Activated T-cell treated with anti-CD3 and anti-CD28 coated beads, Interleukin-2, amount 50 U/mL, for 4 hours (primary cell): ENCODE measurements at regions not wholly inside any gene's neighbourhood (a gene's known extent, or its start where the extent isn't known, plus 50 kb on each side); places are given as distances from the start of the nearest gene placed in this dataset.

ENCODE experiments used
- ATAC-seq, 2 donors: fragments of 200-7000 bp; cut with Tn5 transposase; one replicate each; pipeline ENCODE4 v1.10.0; 2021
- DNase-seq: peaks from one replicate; pipeline ENCODE4 v3.0.0-alpha.2; 2020
- H3K27me3 Mint-ChIP-seq: one replicate; pipeline ENCODE4 v1.8.0; 2021; ENCODE audit warnings: low read depth, mixed read lengths
- H3K36me3 Mint-ChIP-seq: one replicate; pipeline ENCODE4 v1.8.0; 2022; ENCODE audit warnings: mixed read lengths; ENCODE audit not compliant: insufficient read depth
- H3K4me1 Mint-ChIP-seq: one replicate; pipeline ENCODE4 v1.8.0; 2021; ENCODE audit warnings: low read depth, mixed read lengths
- H3K4me3 Mint-ChIP-seq: one replicate; pipeline ENCODE4 v1.8.0; 2021; ENCODE audit warnings: mild to moderate bottlenecking, moderate library complexity, mixed read lengths
- H3K9me3 Mint-ChIP-seq: one replicate; pipeline ENCODE4 v1.8.0; 2021; ENCODE audit warnings: mixed read lengths

DNA sequence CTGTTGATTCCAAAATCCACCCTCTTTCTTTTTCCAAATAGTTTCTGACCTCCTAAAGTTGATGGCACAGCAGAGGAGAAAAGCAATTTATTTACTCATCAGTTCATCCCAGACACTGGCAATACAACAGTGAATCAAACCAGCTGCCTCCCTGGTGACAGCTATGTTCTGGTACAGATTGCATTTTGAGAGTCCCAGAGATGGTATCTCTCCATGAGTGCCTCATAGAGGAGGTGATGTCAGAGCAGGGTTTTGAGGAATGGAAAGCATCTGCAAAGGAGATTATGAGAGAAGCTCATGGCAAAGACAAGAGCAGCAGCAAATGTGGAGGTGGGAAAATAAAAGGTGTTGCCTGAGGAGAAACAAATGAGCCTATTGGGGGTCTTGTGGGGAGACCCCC is 377.2 kb downstream of the MN1 start:
- ATAC-seq (no peak), DNase-seq (no peak)
- H3K27me3 Mint-ChIP-seq: peaks cover 14% of the 10 kb centered on the region
- no peaks in the 10 kb centered on the region for H3K4me1 Mint-ChIP-seq
- H3K4me3 Mint-ChIP-seq: no peak overlapping the region
- peaks cover 8% of the 10 kb centered on the region for H3K9me3 Mint-ChIP-seq
- H3K36me3 Mint-ChIP-seq: no peaks in the 10 kb centered on the region

GRCh38 chr22:27429476-27429875 is 372.1 kb downstream of the MN1 start:
- H3K4me1 Mint-ChIP-seq: no peaks in the 10 kb centered on the region
- H3K9me3 Mint-ChIP-seq: peaks cover 8% of the 10 kb centered on the region
- no peak for DNase-seq
- peaks cover 2% of the 10 kb centered on the region for H3K27me3 Mint-ChIP-seq
- H3K4me3 Mint-ChIP-seq: no peak overlapping the region
- H3K36me3 Mint-ChIP-seq: no peaks in the 10 kb centered on the region
- no peak for ATAC-seq

- DNase-seq: no peak
- Mint-ChIP-seq H3K36me3 (no peaks in the 10 kb centered on the region), H3K9me3 (peaks cover 8% of the 10 kb centered on the region), H3K4me1 (no peaks in the 10 kb centered on the region), H3K4me3 (no peak overlapping the region), H3K27me3 (peaks cover 2% of the 10 kb centered on the region)
- no peak for ATAC-seq
Measured at GRCh38 chr22:27431081-27431480, 370.5 kb downstream of the MN1 start.

GRCh38 chr22:27431896-27432295 is 369.7 kb downstream of the MN1 start:
- peaks cover 8% of the 10 kb centered on the region for H3K9me3 Mint-ChIP-seq
- H3K4me3 Mint-ChIP-seq: no peak overlapping the region
- ATAC-seq: no peak
- H3K27me3 Mint-ChIP-seq: peaks cover 2% of the 10 kb centered on the region
- H3K36me3 Mint-ChIP-seq: no peaks in the 10 kb centered on the region
- no peaks in the 10 kb centered on the region for H3K4me1 Mint-ChIP-seq
- DNase-seq: no peak

DNA sequence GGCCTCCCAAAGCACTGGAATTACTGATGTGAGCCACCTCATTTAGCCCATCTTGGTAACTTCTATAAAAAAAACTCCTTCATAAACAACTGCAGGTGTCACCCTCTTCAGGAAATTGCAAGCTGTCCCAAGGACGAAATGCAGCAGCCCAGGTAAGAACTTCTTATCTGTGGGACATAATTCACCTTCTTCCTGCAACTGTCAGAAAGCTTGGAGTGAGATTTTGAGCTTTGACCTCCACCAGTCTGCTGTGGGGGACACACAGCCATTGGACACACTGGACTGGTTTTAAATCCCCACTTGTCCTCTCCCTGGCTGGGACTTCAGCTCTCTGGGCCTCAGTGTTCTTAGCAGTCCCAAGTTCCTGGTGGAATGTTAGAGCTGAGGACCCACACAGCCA is 368.5 kb downstream of the MN1 start:
- no peaks in the 10 kb centered on the region for H3K36me3 Mint-ChIP-seq
- peaks cover 3% of the 10 kb centered on the region for H3K9me3 Mint-ChIP-seq

GRCh38 chr22:27433585-27434190 is 367.9 kb downstream of the MN1 start:
- no peaks in the 10 kb centered on the region for H3K27me3 Mint-ChIP-seq
- H3K36me3 Mint-ChIP-seq: no peaks in the 10 kb centered on the region
- H3K9me3 Mint-ChIP-seq: no peaks in the 10 kb centered on the region
- H3K4me1 Mint-ChIP-seq: no peaks in the 10 kb centered on the region
- DNase-seq: no peak
- no peak overlapping the region for H3K4me3 Mint-ChIP-seq
- no peak for ATAC-seq

More for the DNA sequence above, 368.5 kb downstream of the MN1 start:
- ATAC-seq (no peak), DNase-seq (no peak)
- Mint-ChIP-seq H3K27me3 (no peaks in the 10 kb centered on the region), H3K4me1 (no peaks in the 10 kb centered on the region), H3K4me3 (no peak overlapping the region)

- Mint-ChIP-seq H3K36me3 (no peaks in the 10 kb centered on the region), H3K9me3 (no peaks in the 10 kb centered on the region), H3K27me3 (no peaks in the 10 kb centered on the region), H3K4me1 (no peaks in the 10 kb centered on the region), H3K4me3 (no peak overlapping the region)
- DNase-seq (no peak), ATAC-seq (no peak)
Measured at GRCh38 chr22:27434898-27435297, 366.7 kb downstream of the MN1 start.

- DNase-seq: no peak
- ATAC-seq: no peak
- H3K4me1 Mint-ChIP-seq: no peaks in the 10 kb centered on the region
Measured at GRCh38 chr22:27435844-27436576, 365.5 kb downstream of the MN1 start.

GRCh38 chr22:27436591-27436990 is 365.0 kb downstream of the MN1 start:
- Mint-ChIP-seq H3K4me3 (no peak overlapping the region), H3K4me1 (no peaks in the 10 kb centered on the region), H3K36me3 (no peaks in the 10 kb centered on the region), H3K27me3 (no peaks in the 10 kb centered on the region), H3K9me3 (no peaks in the 10 kb centered on the region)
- DNase-seq (no peak), ATAC-seq (no peak)

More at GRCh38 chr22:27435844-27436576, 365.5 kb downstream of the MN1 start:
- no peaks in the 10 kb centered on the region for H3K27me3 Mint-ChIP-seq
- H3K4me3 Mint-ChIP-seq: no peak overlapping the region
- no peaks in the 10 kb centered on the region for H3K9me3 Mint-ChIP-seq
- no peaks in the 10 kb centered on the region for H3K36me3 Mint-ChIP-seq

DNA sequence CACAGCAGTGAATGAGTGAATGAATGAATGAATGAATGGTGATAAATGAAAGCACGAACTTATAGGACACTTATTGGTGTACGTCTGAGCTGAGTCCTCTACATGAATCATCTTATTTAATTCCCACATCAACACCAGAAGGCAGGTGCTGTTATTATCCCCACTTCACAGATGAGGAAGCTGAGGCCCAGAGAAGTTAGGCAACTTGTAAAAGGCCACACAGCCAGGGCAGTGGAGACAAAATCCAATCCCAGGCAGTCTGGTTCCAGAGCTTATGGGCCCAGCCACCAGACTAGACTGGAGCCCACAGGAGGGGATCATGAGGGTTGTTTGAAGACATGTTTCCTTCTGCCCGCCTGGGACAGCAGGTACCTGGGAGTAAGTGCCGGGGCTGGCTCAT is 364.0 kb downstream of the MN1 start:
- no peak for DNase-seq
- Mint-ChIP-seq H3K4me1 (no peaks in the 10 kb centered on the region), H3K9me3 (no peaks in the 10 kb centered on the region), H3K4me3 (no peak overlapping the region), H3K36me3 (no peaks in the 10 kb centered on the region), H3K27me3 (no peaks in the 10 kb centered on the region)
- ATAC-seq: no peak

DNA sequence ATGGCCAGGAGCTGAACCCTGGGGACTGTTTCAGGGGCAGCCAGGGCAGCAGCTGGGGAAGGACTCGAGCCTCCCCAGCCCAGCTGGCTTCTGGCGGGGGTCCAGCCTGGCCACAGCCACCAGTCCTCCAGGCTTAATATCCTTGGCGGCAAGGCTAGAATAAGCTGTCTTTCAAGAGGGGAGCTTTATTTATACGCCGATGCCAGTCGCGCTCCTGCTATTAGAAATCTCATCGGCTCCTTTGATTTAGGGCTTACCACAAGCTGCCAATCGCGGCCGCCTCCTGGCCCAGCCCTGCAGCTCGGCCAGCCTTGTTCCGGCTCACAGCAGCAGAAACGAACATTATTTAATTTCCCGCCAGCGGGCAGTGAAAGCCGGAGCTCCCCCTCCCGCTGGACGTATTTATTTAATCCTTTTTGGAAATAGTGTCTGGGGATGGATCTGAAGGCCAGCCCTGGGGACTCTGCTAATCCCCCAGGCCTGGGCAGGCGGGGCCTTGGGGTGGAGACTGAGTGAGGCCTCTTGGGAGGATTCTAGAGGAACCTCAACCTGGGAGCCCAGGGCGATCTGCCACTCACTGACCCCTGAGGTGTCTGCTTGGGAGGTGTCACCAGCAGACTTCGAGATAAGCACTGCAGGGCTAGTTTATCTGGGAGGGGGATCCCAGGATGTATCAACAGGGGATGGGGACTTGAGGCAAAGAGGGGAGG is 363.1 kb downstream of the MN1 start:
- DNase-seq: no peak
- Mint-ChIP-seq H3K36me3 (no peaks in the 10 kb centered on the region), H3K27me3 (no peaks in the 10 kb centered on the region), H3K4me1 (no peaks in the 10 kb centered on the region), H3K9me3 (no peaks in the 10 kb centered on the region), H3K4me3 (no peak overlapping the region)
- ATAC-seq: no peak

GRCh38 chr22:27439131-27439530 is 362.4 kb downstream of the MN1 start:
- H3K36me3 Mint-ChIP-seq: no peaks in the 10 kb centered on the region

GRCh38 chr22:27440304-27440865 is 361.2 kb downstream of the MN1 start:
- H3K9me3 Mint-ChIP-seq: no peaks in the 10 kb centered on the region
- no peaks in the 10 kb centered on the region for H3K4me1 Mint-ChIP-seq
- no peaks in the 10 kb centered on the region for H3K27me3 Mint-ChIP-seq
- no peak overlapping the region for H3K4me3 Mint-ChIP-seq
- H3K36me3 Mint-ChIP-seq: no peaks in the 10 kb centered on the region
- ATAC-seq: no peak
- DNase-seq: no peak

More at GRCh38 chr22:27439131-27439530, 362.4 kb downstream of the MN1 start:
- H3K4me1 Mint-ChIP-seq: no peaks in the 10 kb centered on the region
- H3K9me3 Mint-ChIP-seq: no peaks in the 10 kb centered on the region
- ATAC-seq (no peak), DNase-seq (no peak)
- H3K4me3 Mint-ChIP-seq: no peak overlapping the region
- no peaks in the 10 kb centered on the region for H3K27me3 Mint-ChIP-seq

GRCh38 chr22:27441706-27442475 is 359.7 kb downstream of the MN1 start:
- ATAC-seq: no peak
- H3K27me3 Mint-ChIP-seq: no peaks in the 10 kb centered on the region
- H3K9me3 Mint-ChIP-seq: no peaks in the 10 kb centered on the region
- no peak overlapping the region for H3K4me3 Mint-ChIP-seq
- H3K36me3 Mint-ChIP-seq: no peaks in the 10 kb centered on the region
- no peak for DNase-seq
- no peaks in the 10 kb centered on the region for H3K4me1 Mint-ChIP-seq
